Stomach (tissue), 4 donors: ENCODE measurements at regions not wholly inside any gene's neighbourhood (a gene's known extent, or its start where the extent isn't known, plus 50 kb on each side); places are given as distances from the start of the nearest gene placed in this dataset.

ENCODE experiments used
- CTCF ChIP-seq, 7 experiments: fragments of 450-650 bp in 4 of 7; fragments of 200-600 bp in 3 of 7; sonication (generic) in 3 of 7; IDR thresholded peaks; one replicate each; pipeline ENCODE4 v1.5.1; 2016 to 2019; ENCODE audit warnings: antibody characterized with exemption in 7 of 7, control low read depth in 2 of 7, mild to moderate bottlenecking in 1 of 7
- EP300 ChIP-seq: sonication (generic); formaldehyde crosslinking; IDR thresholded peaks from one replicate; pipeline ENCODE4 v1.6.1; 2017; ENCODE audit warnings: antibody characterized with exemption
- POLR2A ChIP-seq, 4 donors: fragments of 450-650 bp; IDR thresholded peaks; one replicate each; pipeline ENCODE4 v1.6.1; 2016; ENCODE audit warnings: antibody characterized with exemption in 4 of 4, control low read depth in 2 of 4, mild to moderate bottlenecking in 1 of 4, moderate library complexity in 1 of 4
- POLR2AphosphoS5 ChIP-seq, 3 donors: sonication (generic); formaldehyde crosslinking; IDR thresholded peaks; one replicate each; pipeline ENCODE4 v1.6.1; 2016; ENCODE audit warnings: antibody characterized with exemption in 3 of 3

GRCh38 chr2:166634706-166635105, 140.7 kb upstream of the SCN7A start:
- TF ChIP-seq CTCF (IDR thresholded peaks at IDR 0.05) (no peak), EP300 (no peak), POLR2AphosphoS5 (IDR thresholded peaks at IDR 0.05) (no peak), POLR2A (IDR thresholded peaks at IDR 0.05) (no peak)
